G401.6 (cell line): ENCODE measurements at regions not wholly inside any gene's neighbourhood (a gene's known extent, or its start where the extent isn't known, plus 50 kb on each side); places are given as distances from the start of the nearest gene placed in this dataset.

Experiments
- FAIRE-seq: peaks from 2 replicates; lab custom pipeline; 2012; peaks lifted over from hg19 to GRCh38; lab: Jason Lieb, UNC

GRCh38 chr16:76724181-76724580 lies 447.0 kb downstream of the CNTNAP4 start:
- no peak for FAIRE-seq

GRCh38 chr16:76729525-76729924 lies 452.3 kb downstream of the CNTNAP4 start:
- no peak for FAIRE-seq

DNA sequence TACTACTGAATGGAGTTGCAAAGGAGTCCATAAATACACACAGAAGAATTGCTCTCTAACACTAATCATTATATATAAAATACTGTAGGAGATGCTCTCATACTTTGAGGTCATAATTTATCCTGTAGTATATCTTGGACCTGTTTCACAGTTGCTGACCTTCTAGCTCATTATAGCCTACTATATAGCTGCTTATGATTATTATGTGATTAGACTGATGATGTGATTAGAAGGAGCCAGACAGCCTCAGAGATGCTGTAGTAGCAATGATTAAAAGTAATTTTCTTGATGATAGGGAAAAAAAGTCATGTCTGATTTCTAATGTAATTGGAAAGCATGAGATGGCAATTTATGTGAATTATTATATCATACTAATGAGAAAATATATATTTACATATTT lies 455.7 kb downstream of the CNTNAP4 start:
- FAIRE-seq, result no peak

DNA sequence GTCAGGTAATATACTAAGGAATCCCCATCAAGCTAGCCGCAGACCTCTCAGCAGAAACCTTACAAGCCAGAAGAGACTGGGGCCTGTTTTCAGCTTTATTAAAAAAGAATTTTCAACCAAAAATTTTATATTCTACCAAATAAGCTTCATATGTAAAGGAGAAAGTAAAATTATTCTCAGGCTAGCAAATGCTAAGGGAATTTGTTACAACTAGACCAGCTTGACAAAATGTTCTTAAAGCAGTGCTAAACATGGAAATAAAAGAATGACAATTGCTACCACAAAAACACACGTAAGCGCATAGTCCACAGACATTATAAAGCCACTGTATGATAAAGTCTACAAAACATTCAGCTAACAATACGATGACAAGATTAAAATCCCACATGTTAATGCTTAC lies 449.4 kb upstream of the MON1B start:
- FAIRE-seq, result no peak

DNA sequence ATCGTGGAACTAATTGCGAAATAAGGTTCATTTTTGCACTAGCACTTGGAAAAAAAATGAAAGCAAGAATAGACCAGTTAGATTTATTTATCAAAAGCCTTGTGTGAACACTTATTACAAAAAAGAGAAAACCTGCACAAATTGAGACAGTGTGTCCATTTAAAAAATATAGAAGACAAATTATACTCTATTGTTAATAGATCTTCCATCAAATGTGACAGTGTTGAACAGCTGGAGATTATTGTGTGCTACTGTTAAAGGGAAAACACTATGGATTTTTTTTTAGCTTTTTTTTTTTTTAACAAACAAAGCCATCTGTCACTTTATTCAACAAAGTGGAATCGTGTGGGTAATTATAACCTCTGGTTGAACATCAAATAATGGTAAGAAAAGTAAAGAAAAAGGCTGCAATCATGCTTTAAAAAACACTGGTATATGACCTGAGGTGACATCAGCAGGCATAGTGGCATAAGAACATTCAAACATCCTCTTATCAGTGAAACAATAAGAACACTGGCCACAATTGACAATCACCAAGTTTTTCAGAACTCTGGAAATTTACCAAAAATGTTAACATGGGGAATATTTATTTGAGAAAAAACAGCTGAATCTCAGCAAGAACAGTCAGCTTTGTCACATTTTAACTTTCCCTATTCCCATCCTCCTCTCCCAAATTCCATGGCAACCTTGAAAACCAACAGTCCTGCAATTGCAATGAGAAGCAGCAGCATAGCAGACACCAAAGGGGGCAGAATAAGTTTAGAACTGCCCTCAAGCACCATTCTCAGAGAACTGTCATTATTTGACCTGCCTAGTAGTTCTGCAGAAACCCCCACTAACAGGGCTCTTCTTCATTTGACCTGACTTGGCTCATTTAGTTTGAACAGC lies 442.3 kb upstream of the MON1B start:
- no peak for FAIRE-seq

GRCh38 chr16:76749780-76750375 lies 441.1 kb upstream of the MON1B start:
- FAIRE-seq, result no peak

DNA sequence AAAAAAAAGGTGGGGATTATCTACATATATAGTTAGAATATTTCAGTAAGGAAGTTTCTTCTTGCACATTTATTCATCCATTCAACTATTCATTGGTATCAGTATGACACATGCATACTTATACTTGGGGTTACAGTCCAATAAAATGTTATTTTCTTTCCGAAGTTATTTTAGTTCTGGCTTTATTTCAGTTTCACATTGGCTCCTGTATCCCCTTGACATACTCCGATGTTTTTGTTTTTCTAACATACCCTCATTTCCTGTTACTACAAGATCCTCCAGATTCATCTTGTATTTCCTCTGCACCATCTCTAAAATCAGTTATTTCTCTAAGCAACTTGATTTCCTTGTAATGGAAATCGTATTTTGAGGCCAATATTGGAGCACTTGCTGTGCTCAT lies 435.5 kb upstream of the MON1B start:
- no peak for FAIRE-seq

GRCh38 chr16:76756423-76756822 lies 434.6 kb upstream of the MON1B start:
- FAIRE-seq, result no peak

DNA sequence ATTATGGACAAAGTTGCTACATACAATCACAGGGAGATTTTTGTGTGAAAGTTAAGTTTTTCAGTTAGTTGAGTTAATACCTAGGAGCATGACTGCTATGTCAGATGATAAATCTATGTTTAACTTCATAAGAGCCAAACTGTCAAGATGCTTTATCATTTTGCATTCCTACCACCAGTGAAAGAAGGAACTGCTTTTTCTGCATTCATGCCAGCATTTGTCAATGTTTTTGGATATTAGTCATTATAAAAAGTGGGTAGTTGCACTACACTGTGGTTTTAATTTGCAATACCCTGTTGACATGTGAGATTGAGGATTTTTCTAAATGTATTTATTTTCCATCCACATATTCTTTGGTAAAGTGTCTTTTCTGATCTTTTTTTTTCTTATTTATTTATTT lies 434.0 kb upstream of the MON1B start:
- FAIRE-seq, result no peak

DNA sequence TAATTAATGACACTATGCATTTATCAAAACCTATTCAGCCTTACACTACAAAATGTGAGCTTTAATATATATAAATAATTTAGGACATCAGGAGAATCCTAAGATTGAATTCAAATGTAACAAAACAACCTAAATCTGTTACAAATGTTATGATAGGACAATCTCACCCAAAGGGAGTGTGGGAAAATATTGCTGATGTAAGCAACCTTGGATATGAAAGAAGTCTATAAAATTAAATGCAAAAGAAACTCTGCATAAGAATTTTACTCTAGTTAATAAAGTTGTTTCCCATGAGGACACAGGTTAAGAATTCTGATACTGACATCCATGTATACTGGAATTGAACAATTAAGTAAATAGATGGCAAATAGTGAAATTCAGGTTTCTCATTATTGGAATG lies 424.5 kb upstream of the MON1B start:
- FAIRE-seq, result no peak

- FAIRE-seq, result no peak
Observed at GRCh38 chr16:76768316-76768715, 422.7 kb upstream of the MON1B start.

DNA sequence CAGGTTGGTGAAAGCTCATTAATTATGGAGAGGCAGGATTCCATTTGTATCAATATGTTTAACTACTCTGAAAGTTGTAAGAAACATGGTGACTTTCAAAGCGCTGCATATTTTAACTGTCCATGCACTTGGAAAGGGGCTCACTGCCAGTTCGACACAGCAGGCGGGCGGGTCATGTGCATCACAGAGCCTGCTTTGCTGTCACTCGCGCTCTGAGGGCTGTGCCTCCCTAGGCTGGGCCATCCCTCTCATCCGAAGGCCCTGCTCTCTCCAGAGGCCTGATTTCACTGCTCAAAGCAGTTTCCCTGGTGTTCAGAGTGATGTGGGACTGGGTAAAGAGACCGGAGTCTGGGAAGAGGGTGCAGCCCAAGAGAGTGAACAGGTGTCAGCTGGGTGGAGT lies 422.0 kb upstream of the MON1B start:
- FAIRE-seq, result no peak

- FAIRE-seq, result no peak
Observed at GRCh38 chr16:76771216-76771615, 419.8 kb upstream of the MON1B start.

GRCh38 chr16:76777721-76778465 lies 413.1 kb upstream of the MON1B start:
- FAIRE-seq, result no peak

DNA sequence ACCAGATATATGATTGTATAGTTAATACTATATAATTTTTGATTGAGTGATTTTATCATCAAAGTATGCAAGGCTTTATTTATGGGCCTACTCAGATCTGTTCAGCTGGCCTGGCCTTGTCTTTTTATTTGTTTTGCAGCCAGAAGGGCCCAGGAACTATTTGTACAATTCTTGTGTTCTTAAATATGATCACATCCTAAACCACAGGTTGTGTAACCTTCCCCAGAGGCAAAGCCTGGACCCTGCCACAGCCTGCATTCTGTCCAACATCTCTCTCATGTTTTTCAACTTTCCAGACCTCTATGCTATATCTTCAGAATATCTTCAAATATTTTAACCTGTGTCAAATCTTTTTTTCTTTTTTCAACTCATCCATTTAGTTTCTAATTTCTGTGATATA lies 410.4 kb upstream of the MON1B start:
- no peak for FAIRE-seq

DNA sequence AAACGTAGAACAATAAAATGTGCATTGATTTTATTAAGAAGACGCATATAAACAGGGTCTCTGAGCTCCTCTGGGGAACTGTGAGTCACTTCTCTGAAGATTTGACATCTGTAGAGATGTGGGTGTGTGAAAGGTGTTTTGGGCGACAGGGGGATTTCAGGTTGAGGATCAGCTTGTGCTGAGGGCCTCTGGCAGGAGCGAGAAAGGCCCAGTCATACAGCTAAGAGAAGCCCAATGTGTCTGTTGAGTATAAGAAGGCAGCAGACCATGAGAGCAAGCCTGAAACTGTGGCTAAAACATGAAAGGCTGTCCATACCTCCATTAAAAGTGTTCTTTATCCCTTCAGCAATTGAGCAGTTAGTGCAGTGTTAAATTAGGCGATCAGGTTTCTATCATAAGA lies 406.5 kb upstream of the MON1B start:
- FAIRE-seq, result no peak

DNA sequence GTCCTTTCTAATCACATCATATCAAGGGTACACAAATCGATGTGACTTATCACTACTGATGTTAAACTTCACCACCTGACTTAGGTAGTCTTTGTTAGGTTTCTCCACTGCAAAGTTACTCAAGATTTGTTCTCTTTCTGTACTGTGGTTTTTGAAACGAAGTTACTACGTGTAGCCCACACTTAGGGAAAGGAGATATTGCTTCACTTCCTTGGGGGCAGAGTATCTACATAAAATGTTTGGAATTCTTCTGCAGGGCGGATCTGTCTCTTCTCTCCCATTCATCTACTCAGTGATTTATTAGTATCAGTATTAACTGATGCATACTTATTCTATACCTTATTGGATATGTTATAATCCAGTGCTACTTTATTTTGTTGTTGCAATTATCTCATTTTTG lies 403.6 kb upstream of the MON1B start:
- no peak for FAIRE-seq

GRCh38 chr16:76791151-76791550 lies 399.8 kb upstream of the MON1B start:
- FAIRE-seq, result no peak

GRCh38 chr16:76796416-76796815 lies 394.6 kb upstream of the MON1B start:
- FAIRE-seq, result no peak

- FAIRE-seq, result no peak
Observed at GRCh38 chr16:76796978-76797377, 394.0 kb upstream of the MON1B start.

- no peak for FAIRE-seq
Observed at GRCh38 chr16:76797457-76797856, 393.5 kb upstream of the MON1B start.

GRCh38 chr16:76800196-76800595 lies 390.8 kb upstream of the MON1B start:
- FAIRE-seq, result no peak

DNA sequence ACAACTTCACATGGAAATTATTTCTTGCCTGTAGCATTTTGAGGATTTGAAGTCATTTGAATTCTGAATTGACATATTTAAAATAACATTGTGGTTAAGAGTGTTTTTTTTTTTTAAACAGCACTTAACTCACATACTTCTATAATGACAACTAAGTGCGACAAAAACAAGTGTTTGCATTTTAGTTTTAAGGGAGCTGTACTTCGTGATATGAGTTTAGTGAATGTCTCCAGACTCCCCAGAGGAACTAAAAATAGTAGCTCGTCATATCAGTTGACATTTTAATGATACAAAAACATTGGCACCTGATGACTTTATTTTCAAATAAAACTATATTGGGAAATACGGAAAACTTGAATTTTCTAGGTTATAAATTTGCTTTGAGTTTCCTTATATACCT lies 389.6 kb upstream of the MON1B start:
- no peak for FAIRE-seq
